ENCODE measurements at regions not wholly inside any gene's neighbourhood (a gene's known extent, or its start where the extent isn't known, plus 50 kb on each side); places are given as distances from the start of the nearest gene placed in this dataset.

DNA sequence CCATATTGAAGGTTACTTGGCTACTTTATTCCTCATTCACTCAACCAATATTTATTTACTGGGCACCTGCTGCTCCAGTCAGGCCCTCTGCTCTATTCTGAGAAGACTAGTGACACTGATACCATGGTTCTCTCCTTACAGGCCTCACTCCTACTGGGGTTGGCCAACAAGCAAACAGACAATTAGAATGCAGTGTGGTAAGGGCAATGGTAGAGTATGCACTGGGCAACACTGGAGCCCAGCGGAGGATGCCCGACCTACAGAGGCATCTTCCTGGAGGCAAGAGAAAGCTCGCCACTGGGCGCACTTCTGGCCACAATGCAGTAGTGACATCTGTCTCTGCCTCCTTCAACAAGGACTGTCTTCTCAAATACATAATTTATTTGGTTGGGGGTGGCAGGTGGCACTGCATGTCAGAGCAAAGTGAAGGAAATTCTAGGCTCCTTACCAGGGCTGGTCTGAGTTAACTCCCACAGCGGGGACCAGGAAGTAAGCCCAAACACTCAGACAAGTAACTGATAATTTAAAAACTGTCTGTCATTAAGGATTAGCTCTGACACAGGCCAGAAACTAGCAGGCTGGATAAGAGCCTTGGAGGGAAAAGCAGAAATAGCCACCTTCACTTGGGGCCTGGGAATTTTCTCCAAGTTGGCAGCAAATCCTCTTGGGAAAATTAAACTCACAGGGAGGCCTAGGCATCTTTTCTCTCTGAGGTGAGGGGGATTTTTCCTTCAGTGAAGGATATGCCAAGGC is 150.7 kb upstream of the EOLA2 start:
- no peak for TF ChIP-seq POLR2A (IDR thresholded peaks at IDR 0.05)
- no peak for TF ChIP-seq CTCF (IDR thresholded peaks at IDR 0.05)
